ENCODE measurements at regions not wholly inside any gene's neighbourhood (a gene's known extent, or its start where the extent isn't known, plus 50 kb on each side); places are given as distances from the start of the nearest gene placed in this dataset.

DNA sequence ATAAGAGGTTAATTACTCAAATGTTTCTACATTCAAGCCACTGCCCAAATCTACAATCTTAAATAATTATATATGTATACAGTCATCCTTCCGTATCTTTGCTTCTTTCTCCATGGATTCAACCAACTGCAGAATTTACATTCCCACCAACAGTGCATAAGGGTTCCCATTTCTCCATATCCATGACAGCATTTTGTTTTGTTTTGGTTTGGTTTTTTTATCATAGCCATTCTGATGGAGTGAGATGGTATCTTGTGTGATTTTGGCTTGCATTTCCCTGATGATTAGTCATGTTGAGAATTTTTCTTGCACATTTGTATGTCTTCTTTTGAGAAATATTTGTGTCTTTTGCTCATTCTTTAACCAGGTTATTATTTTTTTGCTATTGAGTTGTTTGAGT, 198.5 kb downstream of the C6orf118 start:
- DNase-seq (ENCODE audit: low spot score), result no peak
- Histone ChIP-seq H3K27ac (no peak overlapping the region), H3K4me3 (no peak overlapping the region)
- no peak for TF ChIP-seq CTCF (IDR thresholded peaks at IDR 0.05)

GRCh38 chr6:165109011-165109410, 200.4 kb downstream of the C6orf118 start:
- Histone ChIP-seq H3K4me3 (no peak overlapping the region), H3K27ac (no peak overlapping the region)
- no peak for TF ChIP-seq CTCF (IDR thresholded peaks at IDR 0.05)
- DNase-seq (ENCODE audit: low spot score), result no peak

DNA sequence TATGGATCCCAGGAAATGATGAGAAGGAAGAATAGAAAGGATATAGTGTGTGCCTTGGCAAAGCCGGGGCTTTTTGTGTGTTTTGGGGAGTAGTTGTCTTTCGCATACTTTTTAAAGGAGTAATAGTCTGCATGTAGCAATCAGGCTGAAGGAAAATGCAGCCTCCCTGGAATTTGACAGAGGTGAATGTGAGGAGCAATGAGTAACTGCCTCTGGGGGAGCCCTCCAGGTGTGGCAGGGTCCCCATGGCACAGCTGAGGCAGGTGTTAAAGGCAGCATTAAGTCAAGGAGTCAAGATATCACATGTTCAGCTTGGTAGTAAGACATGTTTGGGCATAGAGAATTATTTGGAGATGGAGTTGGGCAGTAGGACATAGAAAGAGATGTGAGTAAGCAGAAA, 203.1 kb downstream of the C6orf118 start:
- Histone ChIP-seq H3K4me3 (no peak overlapping the region), H3K27ac (no peak overlapping the region)
- no peak for TF ChIP-seq CTCF (IDR thresholded peaks at IDR 0.05)
- DNase-seq (ENCODE audit: low spot score), result no peak

DNA sequence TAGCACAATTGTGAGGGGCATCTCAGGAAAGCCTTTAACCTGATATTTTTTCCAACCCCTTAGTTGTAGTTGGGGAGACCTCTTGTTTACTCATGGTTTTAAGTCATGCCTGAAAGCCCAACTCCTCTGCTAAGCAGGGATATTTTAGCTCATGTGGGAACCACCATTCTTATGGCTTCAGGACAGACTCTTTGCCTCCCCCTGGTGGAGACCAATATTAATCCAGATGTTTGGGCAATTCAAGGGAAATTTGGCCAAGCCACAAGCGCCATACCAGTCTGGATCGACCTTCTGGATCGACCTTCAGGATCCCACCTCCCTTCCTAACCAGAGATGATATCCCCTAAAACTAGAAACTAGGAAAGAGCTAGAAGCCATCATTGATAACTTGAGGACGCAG, 211.2 kb downstream of the C6orf118 start:
- no peak for TF ChIP-seq CTCF (IDR thresholded peaks at IDR 0.05)
- Histone ChIP-seq H3K27ac (no peak overlapping the region), H3K4me3 (no peak overlapping the region)
- DNase-seq (ENCODE audit: low spot score), result no peak

DNA sequence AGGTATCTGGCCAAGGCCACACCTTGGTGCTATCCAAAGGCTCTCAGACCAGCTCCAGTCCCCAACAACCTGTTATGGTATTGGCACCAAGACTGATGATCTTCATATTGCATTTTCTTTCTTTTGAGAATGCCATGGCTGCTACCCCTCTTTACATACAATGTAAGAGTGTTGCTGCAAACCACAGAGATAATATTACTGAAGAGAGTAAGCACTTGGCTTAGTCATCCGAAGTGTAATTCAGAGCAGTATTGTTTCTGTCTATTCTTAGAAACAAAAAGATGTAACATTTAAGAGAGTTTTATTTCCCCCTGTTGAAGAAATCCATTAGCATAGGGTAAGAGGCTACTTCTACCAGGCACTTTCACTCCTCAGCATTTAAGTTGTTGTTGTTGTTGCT, 212.5 kb downstream of the C6orf118 start:
- H3K4me3 ChIP-seq, result no peak overlapping the region
- DNase-seq (ENCODE audit: low spot score), result no peak
- H3K27ac ChIP-seq, result no peak overlapping the region
- TF ChIP-seq CTCF (IDR thresholded peaks at IDR 0.05), result no peak

GRCh38 chr6:165096209-165096608, 213.2 kb downstream of the C6orf118 start:
- TF ChIP-seq CTCF (IDR thresholded peaks at IDR 0.05), result no peak

GRCh38 chr6:165092881-165093595, 216.4 kb downstream of the C6orf118 start:
- no peak for DNase-seq (ENCODE audit: low spot score)
- TF ChIP-seq CTCF (IDR thresholded peaks at IDR 0.05), result no peak
- no peak overlapping the region for H3K27ac ChIP-seq
- no peak overlapping the region for H3K4me3 ChIP-seq

More at GRCh38 chr6:165096209-165096608, 213.2 kb downstream of the C6orf118 start:
- no peak for DNase-seq (ENCODE audit: low spot score)
- H3K4me3 ChIP-seq, result no peak overlapping the region
- H3K27ac ChIP-seq, result no peak overlapping the region
